H1 (cell line): ENCODE measurements at regions not wholly inside any gene's neighbourhood (a gene's known extent, or its start where the extent isn't known, plus 50 kb on each side); places are given as distances from the start of the nearest gene placed in this dataset.

ENCODE experiments used
- CTCF ChIA-PET: fragments of 300-600 bp; sonication (Branson Sonifier 250); formaldehyde crosslinking; loops from one replicate; lab custom pipeline; 2021; ENCODE audit not compliant: partially characterized antibody; lab: Charles Lee
- POLR2A ChIA-PET: fragments of 300-600 bp; sonication (Branson Sonifier 250); formaldehyde crosslinking; loops from one replicate; lab custom pipeline; 2021; ENCODE audit warnings: inconsistent platforms; ENCODE audit not compliant: partially characterized antibody; lab: Charles Lee
- DNase-seq, 2 experiments: peaks; one replicate each; pipeline versions ENCODE4 v3.0.0 to v3.0.0-alpha.2; 2010 to 2022; ENCODE audit warnings: low spot score in 2 of 2, low read depth in 1 of 2, mixed read lengths in 1 of 2
- FAIRE-seq: peaks from 2 replicates; lab custom pipeline; 2011; peaks lifted over from hg19 to GRCh38; lab: Jason Lieb, UNC
- H2AFZ ChIP-seq: 2 replicates; pipeline ENCODE4 v1.8.1; 2012; ENCODE audit warnings: low read length, inconsistent platforms
- H2AK5ac ChIP-seq: 2 replicates; pipeline ENCODE4 v1.6.1; 2013; ENCODE audit warnings: low read depth, low read length
- H2BK120ac ChIP-seq: replicated peaks from 2 replicates; pipeline ENCODE3; 2013; ENCODE audit warnings: low read depth, low read length, inconsistent platforms
- H2BK12ac ChIP-seq: 2 replicates; pipeline ENCODE4 v1.6.1; 2013; ENCODE audit warnings: low read depth, low read length
- H2BK15ac ChIP-seq: 2 replicates; pipeline ENCODE4 v1.6.1; 2013; ENCODE audit warnings: low read length
- H2BK20ac ChIP-seq: 2 replicates; pipeline ENCODE4 v1.6.1; 2013; ENCODE audit warnings: low read length
- H2BK5ac ChIP-seq: 2 replicates; pipeline ENCODE4 v1.6.1; 2013; ENCODE audit warnings: low read depth, low read length
- H3K14ac ChIP-seq: 2 replicates; pipeline ENCODE4 v1.6.1; 2013; ENCODE audit warnings: inconsistent platforms; ENCODE audit not compliant: insufficient read length
- H3K18ac ChIP-seq: 2 replicates; pipeline ENCODE4 v1.6.1; 2013; ENCODE audit warnings: low read length; ENCODE audit errors: extremely low read depth
- H3K23ac ChIP-seq: 2 replicates; pipeline ENCODE4 v1.6.1; 2013; ENCODE audit warnings: inconsistent platforms; ENCODE audit not compliant: insufficient read length
- H3K23me2 ChIP-seq: 2 replicates; pipeline ENCODE4 v1.6.1; 2013; ENCODE audit warnings: low read depth, low read length
- H3K27ac ChIP-seq: 2 replicates; pipeline ENCODE4 v1.6.1; 2011; ENCODE audit warnings: low read depth, low read length, inconsistent platforms
- H3K27me3 ChIP-seq, 4 experiments: replicated peaks in 1 of 4; 1 replicate in 1 of 4; 2 replicates in 3 of 4; pipeline versions ENCODE4 v1.6.1 to v1.8.1; 2011 to 2013; ENCODE audit warnings: low read length in 3 of 4, mild to moderate bottlenecking in 3 of 4, inconsistent platforms in 2 of 4, mixed read lengths in 2 of 4, moderate library complexity in 1 of 4; ENCODE audit not compliant: control insufficient read depth in 3 of 4, insufficient read depth in 3 of 4; ENCODE audit errors: extremely low read depth in 1 of 4
- H3K36me3 ChIP-seq, 4 experiments: 2 replicates each; pipeline versions ENCODE4 v1.6.1 to v1.8.1; 2011 to 2013; ENCODE audit warnings: mild to moderate bottlenecking in 4 of 4, low read length in 3 of 4, moderate library complexity in 2 of 4, control low read depth in 1 of 4, inconsistent platforms in 1 of 4; ENCODE audit not compliant: insufficient read depth in 4 of 4, control insufficient read depth in 2 of 4
- H3K4ac ChIP-seq: replicated peaks from 2 replicates; pipeline ENCODE3; 2013; ENCODE audit warnings: low read length, low read depth, mixed read lengths, inconsistent platforms; ENCODE audit not compliant: insufficient read length
- H3K4me1 ChIP-seq, 4 experiments: replicated peaks in 1 of 4; 1 replicate in 1 of 4; 2 replicates in 3 of 4; pipeline versions ENCODE4 v1.6.1 to v1.8.1; 2011 to 2013; ENCODE audit warnings: low read length in 3 of 4, inconsistent platforms in 2 of 4, mixed read lengths in 1 of 4; ENCODE audit not compliant: insufficient read depth in 4 of 4, control insufficient read depth in 3 of 4
- H3K4me2 ChIP-seq, 2 experiments: 2 replicates each; pipeline versions ENCODE4 v1.6.1 to v1.8.1; 2011 to 2013; ENCODE audit warnings: low read depth in 2 of 2, low read length in 2 of 2, control low read depth in 1 of 2, inconsistent platforms in 1 of 2, mild to moderate bottlenecking in 1 of 2; ENCODE audit not compliant: insufficient read depth in 1 of 2
- H3K4me3 ChIP-seq, 4 experiments: fragments of 200-600, 300-600 bp in 1 of 4; sonication (generic), shearing (Covaris generic), sonication (Bioruptor Twin) in 1 of 4; 2 replicates each; pipeline versions ENCODE4 v1.5.1 to v1.8.1; 2011 to 2016; ENCODE audit warnings: low read length in 4 of 4, low read depth in 3 of 4, control low read depth in 2 of 4, inconsistent platforms in 2 of 4, mild to moderate bottlenecking in 2 of 4, mixed read lengths in 1 of 4, moderate library complexity in 1 of 4; ENCODE audit not compliant: insufficient read depth in 2 of 4; ENCODE audit errors: extremely low read depth in 1 of 4
- H3K56ac ChIP-seq: replicated peaks from 2 replicates; pipeline ENCODE3; 2013; ENCODE audit warnings: low read depth, mild to moderate bottlenecking, mixed read lengths, low read length, inconsistent platforms; ENCODE audit not compliant: insufficient read length
- H3K79me1 ChIP-seq: 2 replicates; pipeline ENCODE4 v1.6.1; 2013; ENCODE audit warnings: low read depth, low read length, control low read depth
- H3K79me2 ChIP-seq, 2 experiments: 2 replicates each; pipeline versions ENCODE4 v1.6.1 to v1.8.1; 2012 to 2013; ENCODE audit warnings: low read length in 2 of 2, mild to moderate bottlenecking in 2 of 2, inconsistent platforms in 1 of 2; ENCODE audit not compliant: insufficient read depth in 2 of 2, control insufficient read depth in 1 of 2
- H3K9ac ChIP-seq, 4 experiments: replicated peaks in 1 of 4; 1 replicate in 1 of 4; 2 replicates in 3 of 4; pipeline versions ENCODE4 v1.6.1 to v1.8.1; 2011 to 2013; ENCODE audit warnings: low read depth in 3 of 4, low read length in 3 of 4, control low read depth in 2 of 4, mild to moderate bottlenecking in 2 of 4, moderate library complexity in 2 of 4, inconsistent platforms in 1 of 4; ENCODE audit errors: extremely low read depth in 1 of 4
- H3K9me3 ChIP-seq, 2 experiments: 2 replicates each; pipeline versions ENCODE4 v1.6.1 to v1.8.1; 2012 to 2013; ENCODE audit warnings: mild to moderate bottlenecking in 2 of 2, moderate library complexity in 2 of 2, control low read depth in 1 of 2, inconsistent platforms in 1 of 2, low read depth in 1 of 2, low read length in 1 of 2, mixed read lengths in 1 of 2; ENCODE audit not compliant: insufficient read depth in 2 of 2
- H4K20me1 ChIP-seq, 2 experiments: replicated peaks in 1 of 2; 2 replicates each; pipeline versions ENCODE3 to v1.8.1; 2011 to 2013; ENCODE audit warnings: inconsistent platforms in 2 of 2, low read length in 2 of 2, mild to moderate bottlenecking in 1 of 2; ENCODE audit not compliant: insufficient read depth in 2 of 2, control insufficient read depth in 1 of 2
- H4K5ac ChIP-seq: 2 replicates; pipeline ENCODE4 v1.6.1; 2013; ENCODE audit warnings: low read length, low read depth, mixed read lengths, inconsistent platforms; ENCODE audit not compliant: insufficient read length
- H4K8ac ChIP-seq: 2 replicates; pipeline ENCODE4 v1.8.0; 2013; ENCODE audit warnings: mild to moderate bottlenecking, moderate library complexity, low read length, inconsistent platforms; ENCODE audit not compliant: insufficient read depth; ENCODE audit errors: extremely low read depth
- H4K91ac ChIP-seq: replicated peaks from 2 replicates; pipeline ENCODE3; 2013; ENCODE audit warnings: low read length, mixed read lengths, inconsistent platforms; ENCODE audit not compliant: insufficient read length
- CHD2 ChIP-seq: IDR thresholded peaks from 2 replicates; pipeline ENCODE4 v1.6.1; 2012; ENCODE audit warnings: low read length, improper control_type of control experiment
- EP300 ChIP-seq, 2 experiments: IDR thresholded peaks; 1 replicate in 1 of 2; 2 replicates in 1 of 2; pipeline ENCODE4 v1.6.1; 2011 to 2012; ENCODE audit warnings: low read depth in 2 of 2, low read length in 2 of 2, mild to moderate bottlenecking in 2 of 2, borderline replicate concordance in 1 of 2, inconsistent platforms in 1 of 2, moderate library complexity in 1 of 2
- KDM5A ChIP-seq: fragments of 200-600 bp; IDR thresholded peaks from 2 replicates; pipeline ENCODE4 v1.7.1; 2012; ENCODE audit warnings: mild to moderate bottlenecking, low read length, inconsistent platforms, mixed read lengths
- MAFK ChIP-seq: IDR thresholded peaks from 2 replicates; pipeline ENCODE4 v1.6.1; 2012; ENCODE audit warnings: low read depth, mild to moderate bottlenecking, improper control_type of control experiment, low read length
- NANOG ChIP-seq: IDR thresholded peaks from 2 replicates; pipeline ENCODE4 v1.6.1; 2011; ENCODE audit warnings: low read length, low read depth, mild to moderate bottlenecking, inconsistent platforms; ENCODE audit not compliant: insufficient read depth, poor library complexity, severe bottlenecking
- POLR2A ChIP-seq, 2 experiments: IDR thresholded peaks; 1 replicate in 1 of 2; 2 replicates in 1 of 2; pipeline ENCODE4 v1.6.1; 2011; ENCODE audit warnings: low read depth in 2 of 2, low read length in 2 of 2, mild to moderate bottlenecking in 2 of 2; ENCODE audit errors: control extremely low read depth in 1 of 2
- POLR2AphosphoS5 ChIP-seq: IDR thresholded peaks from 2 replicates; pipeline ENCODE4 v1.6.1; 2011; ENCODE audit warnings: low read depth, low read length
- RAD21 ChIP-seq, 2 experiments: IDR thresholded peaks in 1 of 2; conservative IDR thresholded peaks in 1 of 2; 2 replicates each; pipeline ENCODE4 v1.6.1; 2011; ENCODE audit warnings: low read depth in 2 of 2, low read length in 2 of 2, improper control_type of control experiment in 1 of 2, inconsistent platforms in 1 of 2, mild to moderate bottlenecking in 1 of 2, moderate library complexity in 1 of 2
- SAP30 ChIP-seq: fragments of 300-600 bp; sonication (generic); IDR thresholded peaks from 2 replicates; pipeline ENCODE4 v1.7.1; 2012; ENCODE audit warnings: low read length, moderate library complexity, mild to moderate bottlenecking, inconsistent platforms; ENCODE audit not compliant: insufficient read depth, insufficient replicate concordance
- SP2 ChIP-seq: IDR thresholded peaks from 2 replicates; pipeline ENCODE4 v1.6.1; 2012; ENCODE audit warnings: mild to moderate bottlenecking, low read length, inconsistent platforms
- SUZ12 ChIP-seq: fragments of 200-600 bp; sonication (generic); IDR thresholded peaks from 2 replicates; pipeline ENCODE4 v1.6.1; 2012; ENCODE audit warnings: mild to moderate bottlenecking, inconsistent platforms, low read length, moderate library complexity, mixed read lengths
- YY1 ChIP-seq: IDR thresholded peaks from 2 replicates; pipeline ENCODE4 v1.6.1; 2011; ENCODE audit warnings: low read depth, mild to moderate bottlenecking, low read length
- WGBS, 2 experiments: shearing (Covaris generic) in 1 of 2; methylation state at CpG; one replicate each; pipeline versions ENCODE4 v1.1.6 to v1.1.7; 2013 to 2015; ENCODE audit warnings: low lambda C conversion rate in 2 of 2, mixed read lengths in 2 of 2, inconsistent platforms in 1 of 2, low coverage in 1 of 2, missing lambda C conversion rate in 1 of 2; ENCODE audit not compliant: insufficient replicate concordance in 2 of 2, insufficient coverage in 1 of 2, insufficient read length in 1 of 2; ENCODE audit errors: extremely low coverage in 1 of 2, missing lambda C conversion rate in 1 of 2; 5-methylcytosine and 5-hydroxymethylcytosine counted together

- H3K4me3 ChIP-seq, result no peak overlapping the region
- FAIRE-seq, result no peak
- peaks cover 2% of the 10 kb centered on the region; the same call in 1 of the 2 replicates for H3K23me2 ChIP-seq
- no peak overlapping the region for H2AFZ ChIP-seq
- H3K36me3 ChIP-seq, result no peaks in the 10 kb centered on the region
- H2BK12ac ChIP-seq, result no peak overlapping the region
- POLR2A ChIA-PET, result no interaction called here
- no peak overlapping the region for H2BK120ac ChIP-seq
- H3K4me2 ChIP-seq, result no peak overlapping the region
- no peak overlapping the region for H2BK5ac ChIP-seq
- H3K18ac ChIP-seq, result no peak overlapping the region
- H3K9ac ChIP-seq, result no peak overlapping the region
- H3K27ac ChIP-seq, result no peak overlapping the region
- H3K4ac ChIP-seq, result no peak overlapping the region
- no peak overlapping the region for H2AK5ac ChIP-seq
- H4K5ac ChIP-seq, result no peak overlapping the region
- TF ChIP-seq CHD2 (no peak), KDM5A (no peak), POLR2AphosphoS5 (no peak), YY1 (no peak), SAP30 (no peak), POLR2A (IDR thresholded peaks at IDR 0.05; ENCODE audit: control extremely low read depth in 1 of 2, low read depth in 2 of 2, low read length in 2 of 2) (no peak), SP2 (no peak), RAD21 (IDR thresholded peaks at IDR 0.05 in 1 of 2, conservative IDR thresholded peaks at IDR 0.05 in 1 of 2; ENCODE audit: low read depth in 2 of 2, low read length in 2 of 2) (no peak), EP300 (IDR thresholded peaks at IDR 0.05; ENCODE audit: borderline replicate concordance in 1 of 2, low read depth in 2 of 2, low read length in 2 of 2) (no peak), NANOG (no peak), MAFK (no peak), SUZ12 (no peak)
- no peak overlapping the region for H2BK20ac ChIP-seq
- H3K56ac ChIP-seq, result no peak overlapping the region
- H3K4me1 ChIP-seq, result no peaks in the 10 kb centered on the region
- no peak overlapping the region for H3K23ac ChIP-seq
- H2BK15ac ChIP-seq, result no peak overlapping the region
- H4K20me1 ChIP-seq, result no peaks in the 10 kb centered on the region
- DNase-seq, result peak in 1 of 2 experiments; percentile 17
- no peak overlapping the region for H4K8ac ChIP-seq
- H3K9me3 ChIP-seq, result peaks cover 0 to 4% of the 10 kb centered on the region in 2 experiments; a peak in 2 of 4 replicates
- H3K14ac ChIP-seq, result no peak overlapping the region
- H3K27me3 ChIP-seq, result no peaks in the 10 kb centered on the region
- no peak overlapping the region for H4K91ac ChIP-seq
- CTCF ChIA-PET, result interaction anchor here (0.6 to 3.3 kb wide), 9 partner anchors 12 to 1313 kb away, joined by 3 to 18 read pairs (median 3); no protein-coding TSS in a partner anchor
- H3K79me2 ChIP-seq, result no peaks in the 10 kb centered on the region
- 78% methylated on average over 7 of the region's 7 CpGs; no CpG with 5 or more reads in 1 of the 2 experiments for WGBS, 2 experiments
- no peaks in the 10 kb centered on the region for H3K79me1 ChIP-seq
Observed at GRCh38 chr3:10561162-10561945, 56.0 kb upstream of the ATP2B2 start.
